Subcutaneous abdominal adipose tissue (tissue), 5 donors: ENCODE measurements at regions not wholly inside any gene's neighbourhood (a gene's known extent, or its start where the extent isn't known, plus 50 kb on each side); places are given as distances from the start of the nearest gene placed in this dataset.

Source experiments
- H3K27ac ChIP-seq: one replicate; pipeline ENCODE4 v1.7.0; 2013; ENCODE audit warnings: low read depth, mild to moderate bottlenecking, inconsistent platforms, low read length, moderate library complexity
- H3K27me3 ChIP-seq, 5 donors: one replicate each; pipeline ENCODE4 v1.7.0; 2013; ENCODE audit warnings: low read length in 5 of 5, inconsistent platforms in 1 of 5; ENCODE audit not compliant: control insufficient read depth in 5 of 5, insufficient read depth in 4 of 5
- H3K36me3 ChIP-seq, 5 donors: one replicate each; pipeline ENCODE4 v1.7.0; 2013; ENCODE audit warnings: low read length in 5 of 5; ENCODE audit not compliant: control insufficient read depth in 5 of 5, insufficient read depth in 5 of 5
- H3K4me1 ChIP-seq, 5 donors: one replicate each; pipeline ENCODE4 v1.7.0; 2013; ENCODE audit warnings: low read length in 5 of 5, mild to moderate bottlenecking in 3 of 5, moderate library complexity in 1 of 5; ENCODE audit not compliant: control insufficient read depth in 5 of 5, insufficient read depth in 5 of 5
- H3K4me3 ChIP-seq, 5 donors: one replicate each; pipeline ENCODE4 v1.7.0; 2013; ENCODE audit warnings: low read length in 5 of 5, low read depth in 1 of 5
- H3K9ac ChIP-seq, 5 donors: one replicate each; pipeline ENCODE4 v1.7.0; 2013; ENCODE audit warnings: low read length in 5 of 5, mild to moderate bottlenecking in 4 of 5, moderate library complexity in 3 of 5
- H3K9me3 ChIP-seq, 5 donors: one replicate each; pipeline ENCODE4 v1.7.0; 2013; ENCODE audit warnings: low read length in 5 of 5; ENCODE audit not compliant: control insufficient read depth in 5 of 5
- donor health status: healthy.
- donor health status: healthy.
- donor health status: healthy.
- donor health status: healthy.
- donor health status: healthy.

DNA sequence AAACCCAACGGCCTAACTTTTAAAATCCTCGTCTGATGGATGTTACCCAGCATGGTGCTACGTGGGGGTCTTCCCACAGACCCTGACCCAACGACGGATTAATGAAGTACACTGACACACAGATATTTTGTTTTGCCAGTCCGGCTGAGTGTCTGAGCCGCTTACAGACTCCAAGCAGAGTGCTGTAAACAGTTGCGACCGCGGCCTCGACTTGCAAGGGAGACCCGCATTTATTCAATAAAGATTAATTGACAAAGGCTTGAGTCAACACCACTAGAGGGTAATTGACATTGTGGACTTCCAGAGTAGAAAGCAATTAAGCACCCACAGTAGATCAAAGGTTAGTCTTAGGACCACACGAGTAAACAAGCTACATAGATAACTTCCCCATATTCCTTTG, 1042.4 kb downstream of the AACS start:
- Histone ChIP-seq H3K9ac (no peak overlapping the region), H3K4me1 (no peaks in the 10 kb centered on the region), H3K36me3 (no peaks in the 10 kb centered on the region), H3K27ac (no peak overlapping the region), H3K9me3 (no peaks in the 10 kb centered on the region), H3K27me3 (no peaks in the 10 kb centered on the region), H3K4me3 (no peak overlapping the region)

DNA sequence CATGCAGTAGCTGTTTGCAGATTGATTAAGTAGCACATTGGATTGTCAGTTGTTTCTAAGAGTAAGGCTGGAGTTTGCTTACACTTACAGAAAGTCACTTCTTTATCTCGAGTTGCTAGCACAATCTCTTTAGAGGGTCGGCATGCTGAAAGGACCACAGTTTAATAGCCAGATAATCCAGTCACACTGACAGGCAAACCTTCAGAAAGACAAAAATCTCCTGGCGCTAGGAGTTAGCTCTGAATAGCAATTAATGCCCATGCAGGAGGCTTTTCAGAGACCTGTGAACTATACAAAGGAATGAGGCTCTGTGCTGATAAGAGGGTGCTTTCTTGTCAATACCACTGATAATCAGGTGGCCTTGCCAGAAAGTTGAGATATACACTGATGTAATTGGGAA, 1043.0 kb downstream of the AACS start:
- Histone ChIP-seq H3K36me3 (no peaks in the 10 kb centered on the region), H3K4me1 (no peaks in the 10 kb centered on the region), H3K27ac (no peak overlapping the region), H3K9ac (no peak overlapping the region), H3K9me3 (no peaks in the 10 kb centered on the region), H3K27me3 (no peaks in the 10 kb centered on the region), H3K4me3 (no peak overlapping the region)

DNA sequence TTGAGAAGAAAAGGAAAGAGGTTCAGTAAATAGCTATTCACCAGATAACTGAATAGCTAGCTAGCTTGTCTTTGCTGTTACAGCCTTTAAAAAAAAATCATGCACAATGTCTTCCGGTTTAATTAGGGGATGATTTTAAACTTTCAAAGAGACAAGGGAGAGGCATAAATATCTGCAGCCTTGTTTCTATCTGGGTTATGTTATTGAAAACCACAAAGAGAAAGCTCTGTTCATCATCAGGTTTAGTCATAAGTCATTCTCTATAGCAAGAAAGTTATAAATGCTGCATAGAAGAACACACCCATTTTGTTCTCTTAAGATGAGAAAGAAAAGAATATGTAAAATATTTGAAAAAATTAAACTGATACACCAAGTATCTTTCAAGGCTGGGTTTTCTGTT, 1046.9 kb downstream of the AACS start:
- no peak overlapping the region for H3K27ac ChIP-seq
- no peak overlapping the region for H3K9ac ChIP-seq
- no peaks in the 10 kb centered on the region for H3K4me1 ChIP-seq
- no peaks in the 10 kb centered on the region for H3K27me3 ChIP-seq
- no peak overlapping the region for H3K4me3 ChIP-seq
- no peaks in the 10 kb centered on the region for H3K9me3 ChIP-seq
- H3K36me3 ChIP-seq = no peaks in the 10 kb centered on the region

DNA sequence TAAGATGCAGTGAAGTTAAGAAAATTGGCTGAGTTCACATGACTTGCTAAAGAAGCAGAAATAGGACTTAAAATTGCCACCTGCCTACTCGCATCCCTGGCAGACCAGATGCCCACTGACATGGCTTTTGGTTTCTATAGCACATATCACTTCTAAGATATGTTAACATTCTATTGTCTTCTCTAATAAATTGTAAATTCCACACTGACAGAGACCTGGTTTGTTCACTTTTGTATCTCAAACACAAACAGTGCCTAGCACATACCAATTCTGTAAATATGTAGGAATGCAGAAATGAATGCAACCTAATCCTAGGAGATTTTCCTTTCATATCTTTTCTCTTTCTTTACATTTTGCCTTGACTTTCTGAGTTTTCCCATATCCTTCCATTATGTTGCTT, 1047.6 kb downstream of the AACS start:
- Histone ChIP-seq H3K27me3 (no peaks in the 10 kb centered on the region), H3K27ac (no peak overlapping the region), H3K4me1 (no peaks in the 10 kb centered on the region), H3K9ac (no peak overlapping the region), H3K4me3 (no peak overlapping the region), H3K9me3 (no peaks in the 10 kb centered on the region), H3K36me3 (no peaks in the 10 kb centered on the region)

DNA sequence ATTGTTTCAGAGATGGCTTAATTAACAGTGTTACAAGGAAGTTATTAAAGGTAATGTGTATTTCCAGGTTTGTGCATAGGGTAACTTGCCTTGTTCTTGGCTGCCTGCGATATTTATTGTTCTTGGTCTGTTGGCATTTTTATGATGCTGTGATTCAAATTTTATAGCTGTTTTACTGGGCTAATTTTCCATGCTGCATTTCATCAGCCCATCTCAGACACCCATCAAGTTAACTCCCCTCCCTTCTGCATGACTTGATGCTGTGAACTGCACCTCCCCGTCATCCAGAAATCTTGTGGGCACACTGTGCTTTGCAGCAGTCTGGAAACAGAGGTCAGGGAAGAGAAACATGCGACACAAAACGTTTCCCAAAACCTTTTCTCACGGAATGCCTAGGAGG, 1049.2 kb downstream of the AACS start:
- Histone ChIP-seq H3K27ac (no peak overlapping the region), H3K9me3 (no peaks in the 10 kb centered on the region), H3K4me1 (no peaks in the 10 kb centered on the region), H3K27me3 (no peaks in the 10 kb centered on the region), H3K4me3 (no peak overlapping the region), H3K36me3 (no peaks in the 10 kb centered on the region), H3K9ac (no peak overlapping the region)

DNA sequence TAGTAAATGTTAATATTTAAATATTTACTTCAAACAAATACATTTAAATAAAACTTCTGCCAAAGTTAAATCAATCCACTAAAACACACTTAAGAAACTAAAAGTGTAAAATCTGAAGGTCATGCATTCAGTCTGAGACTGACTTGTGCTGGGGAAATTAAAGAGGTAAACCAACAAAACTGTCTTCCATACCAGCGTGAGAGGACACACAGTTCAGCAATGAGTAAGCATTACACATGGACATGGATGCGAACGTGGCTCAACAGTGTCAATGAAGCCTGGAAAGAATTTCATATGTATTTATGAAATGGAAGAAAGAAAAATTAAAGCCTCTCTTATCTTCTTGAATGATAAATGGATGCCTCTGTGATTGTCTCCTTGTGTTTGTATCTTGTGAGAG, 1052.3 kb downstream of the AACS start:
- Histone ChIP-seq H3K36me3 (no peaks in the 10 kb centered on the region), H3K9me3 (no peaks in the 10 kb centered on the region), H3K4me3 (no peak overlapping the region)

DNA sequence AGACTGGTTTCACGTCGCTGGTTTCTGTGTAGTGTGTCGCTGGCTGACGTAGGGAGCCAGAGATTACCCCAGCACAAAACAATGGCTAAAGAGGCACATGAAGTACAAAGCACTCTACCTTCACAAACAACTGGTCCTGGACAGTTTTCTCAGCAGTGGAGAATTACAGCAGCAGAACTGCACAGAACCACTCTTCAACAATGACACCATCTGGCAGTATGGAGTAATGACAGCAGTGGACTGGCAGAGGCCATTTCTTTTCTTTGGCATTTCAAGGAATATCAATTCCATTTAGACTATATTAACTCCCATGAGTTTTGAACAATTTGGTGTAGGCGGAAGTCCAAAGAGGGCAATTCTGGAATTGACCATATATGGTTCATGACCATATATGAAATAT, 1074.1 kb downstream of the AACS start:
- Histone ChIP-seq H3K36me3 (no peaks in the 10 kb centered on the region), H3K9me3 (peaks cover 0 to 50% (median 32%) of the 10 kb centered on the region in 5 donors), H3K27me3 (peaks cover 0 to 5% (median 0%) of the 10 kb centered on the region in 5 donors), H3K4me3 (peak overlapping the region in 2 of 5 donors; percentile 8 to 30), H3K9ac (no peak overlapping the region), H3K4me1 (no peaks in the 10 kb centered on the region), H3K27ac (no peak overlapping the region)

More for the DNA sequence above, 1052.3 kb downstream of the AACS start:
- H3K9ac ChIP-seq = no peak overlapping the region
- no peak overlapping the region for H3K27ac ChIP-seq
- H3K27me3 ChIP-seq = no peaks in the 10 kb centered on the region
- H3K4me1 ChIP-seq = no peaks in the 10 kb centered on the region

DNA sequence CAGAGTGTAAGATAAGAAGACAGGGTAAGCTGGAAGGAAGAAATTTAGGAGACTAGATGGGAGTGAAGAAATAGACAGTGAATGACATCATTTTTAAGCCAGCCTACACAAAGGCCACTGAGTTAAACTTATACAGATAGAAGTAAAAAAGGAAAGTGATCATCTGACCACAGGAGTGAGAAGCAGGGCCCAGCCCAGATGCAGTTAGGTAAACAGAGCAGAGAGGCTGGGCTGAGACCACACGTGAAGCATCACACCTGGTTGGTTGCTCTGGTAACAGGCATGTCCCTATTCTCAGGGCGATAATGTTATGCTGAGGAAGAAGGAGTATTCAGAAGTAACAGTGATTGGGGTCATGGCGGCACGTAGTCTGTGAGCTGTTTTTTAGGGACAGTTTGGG, 1079.4 kb downstream of the AACS start:
- H3K36me3 ChIP-seq = no peaks in the 10 kb centered on the region

DNA sequence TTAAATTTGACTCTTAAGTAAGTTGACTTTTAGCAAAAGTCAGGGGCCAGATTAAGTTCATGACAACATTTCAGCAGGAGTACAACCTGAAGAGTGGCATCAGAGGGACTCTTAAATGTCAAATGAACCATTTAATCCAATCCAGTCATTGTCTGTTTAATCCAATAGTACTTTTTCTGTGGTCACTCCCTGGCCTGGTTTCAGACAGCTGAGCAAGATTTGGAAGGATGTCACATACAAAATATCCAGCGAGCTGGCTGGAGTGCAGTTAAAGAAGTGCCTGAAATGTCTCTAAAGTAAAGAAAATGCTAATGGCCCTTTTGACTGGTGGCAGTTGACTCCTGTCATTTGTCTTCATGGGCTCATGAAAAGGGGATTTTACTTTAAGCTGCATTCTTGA, 1082.1 kb downstream of the AACS start:
- Histone ChIP-seq H3K36me3 (no peaks in the 10 kb centered on the region), H3K27ac (no peak overlapping the region), H3K4me3 (no peak overlapping the region), H3K9ac (no peak overlapping the region), H3K4me1 (no peaks in the 10 kb centered on the region), H3K9me3 (peaks cover 0 to 4% (median 0%) of the 10 kb centered on the region in 5 donors), H3K27me3 (no peaks in the 10 kb centered on the region)

More for the DNA sequence above, 1079.4 kb downstream of the AACS start:
- H3K27me3 ChIP-seq = no peaks in the 10 kb centered on the region
- H3K4me3 ChIP-seq = no peak overlapping the region
- no peak overlapping the region for H3K9ac ChIP-seq
- H3K9me3 ChIP-seq = peaks cover 0 to 11% (median 4%) of the 10 kb centered on the region in 5 donors
- no peak overlapping the region for H3K27ac ChIP-seq
- H3K4me1 ChIP-seq = no peaks in the 10 kb centered on the region

DNA sequence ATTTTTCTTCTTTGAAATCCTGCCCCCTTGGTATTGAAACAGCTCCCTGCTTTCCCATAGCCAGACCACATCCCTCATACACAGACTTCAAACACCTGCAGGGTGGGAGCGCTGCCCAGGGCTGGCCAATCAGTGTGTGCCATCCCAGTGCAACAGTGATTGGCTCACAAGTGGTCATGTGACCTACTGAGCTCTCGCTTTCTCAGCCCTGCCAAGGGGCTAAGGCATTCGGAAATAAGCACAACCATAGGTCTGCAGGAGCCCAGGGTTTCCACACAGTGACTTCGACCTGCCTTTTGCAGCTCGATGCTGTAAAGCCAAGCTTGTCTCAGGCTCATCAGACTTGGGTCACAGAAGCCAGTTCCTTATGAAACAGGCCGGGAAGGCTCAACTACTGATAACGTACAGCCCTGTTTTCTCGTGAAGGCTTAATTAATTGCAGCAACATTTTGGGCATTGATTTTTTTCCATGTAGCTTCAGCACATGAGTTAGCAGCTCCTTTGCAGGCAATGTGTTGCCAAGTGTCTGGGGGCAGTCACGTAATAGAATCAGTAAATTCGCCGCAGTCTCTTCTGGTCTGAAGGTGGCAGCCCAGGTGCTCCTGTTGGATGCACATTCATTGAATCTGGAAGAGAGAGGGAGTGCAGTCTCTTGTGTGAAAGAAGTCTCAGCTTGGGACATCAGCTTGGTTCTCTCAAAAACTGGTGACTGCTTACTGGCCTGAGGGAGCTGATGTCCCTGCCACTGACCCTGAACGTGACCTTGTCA, 1091.8 kb downstream of the AACS start:
- no peaks in the 10 kb centered on the region for H3K27me3 ChIP-seq
- no peak overlapping the region for H3K9ac ChIP-seq
- H3K4me1 ChIP-seq = peaks cover 0 to 6% (median 2%) of the 10 kb centered on the region in 5 donors
- peak overlapping the region in 1 of 5 donors; percentile 24 for H3K4me3 ChIP-seq
- H3K9me3 ChIP-seq = peaks cover 0 to 9% (median under 1%) of the 10 kb centered on the region in 5 donors
- H3K27ac ChIP-seq = no peak overlapping the region
- H3K36me3 ChIP-seq = no peaks in the 10 kb centered on the region
